SKM-1 treated with dmso at 0.1 percent for 144 hours (cell line): ENCODE measurements at regions not wholly inside any gene's neighbourhood (a gene's known extent, or its start where the extent isn't known, plus 50 kb on each side); places are given as distances from the start of the nearest gene placed in this dataset.

Experiments used
- DNase-seq: peaks from one replicate; lab custom pipeline; 2025; ENCODE audit not compliant: unreplicated experiment; lab: John Stamatoyannopoulos, UW

- DNase-seq: no peak
Observed at GRCh38 chr3:110375751-110376518, 695.7 kb upstream of the NECTIN3 start.

GRCh38 chr3:110378481-110378880, 693.1 kb upstream of the NECTIN3 start:
- no peak for DNase-seq

- no peak for DNase-seq
Observed at GRCh38 chr3:110381992-110382391, 689.6 kb upstream of the NECTIN3 start.

GRCh38 chr3:110383356-110383755, 688.3 kb upstream of the NECTIN3 start:
- DNase-seq: no peak

GRCh38 chr3:110384601-110385000, 687.0 kb upstream of the NECTIN3 start:
- DNase-seq: no peak

GRCh38 chr3:110389005-110389404, 682.6 kb upstream of the NECTIN3 start:
- no peak for DNase-seq

- no peak for DNase-seq
Observed at GRCh38 chr3:110390372-110390771, 681.2 kb upstream of the NECTIN3 start.

- DNase-seq: no peak
Observed at GRCh38 chr3:110391042-110391441, 680.6 kb upstream of the NECTIN3 start.

GRCh38 chr3:110391640-110392395, 679.8 kb upstream of the NECTIN3 start:
- DNase-seq: no peak

- DNase-seq: no peak
Observed at GRCh38 chr3:110393941-110394340, 677.7 kb upstream of the NECTIN3 start.

GRCh38 chr3:110397115-110397514, 674.5 kb upstream of the NECTIN3 start:
- no peak for DNase-seq

GRCh38 chr3:110400315-110400714, 671.3 kb upstream of the NECTIN3 start:
- DNase-seq: no peak

- DNase-seq: no peak
Observed at GRCh38 chr3:110405830-110406585, 665.6 kb upstream of the NECTIN3 start.

GRCh38 chr3:110413266-110413665, 658.4 kb upstream of the NECTIN3 start:
- no peak for DNase-seq

- DNase-seq: no peak
Observed at GRCh38 chr3:110413807-110414748, 657.5 kb upstream of the NECTIN3 start.

GRCh38 chr3:110414855-110415254, 656.8 kb upstream of the NECTIN3 start:
- no peak for DNase-seq

GRCh38 chr3:110419096-110419495, 652.5 kb upstream of the NECTIN3 start:
- no peak for DNase-seq

- DNase-seq: no peak
Observed at GRCh38 chr3:110419601-110420000, 652.0 kb upstream of the NECTIN3 start.

- DNase-seq: no peak
Observed at GRCh38 chr3:110420158-110420641, 651.4 kb upstream of the NECTIN3 start.

- no peak for DNase-seq
Observed at GRCh38 chr3:110423276-110423675, 648.3 kb upstream of the NECTIN3 start.
